ENCODE measurements at regions not wholly inside any gene's neighbourhood (a gene's known extent, or its start where the extent isn't known, plus 50 kb on each side); places are given as distances from the start of the nearest gene placed in this dataset.
"Not testable (repeated sequence)": the region's sequence is repeated elsewhere in the genome, so short reads cannot be mapped to it uniquely, and the experiment has no call there.

- peaks cover 16% of the 10 kb centered on the region for H3K4me1 ChIP-seq (ENCODE audit: insufficient read depth, low read length)
- no peaks in the 10 kb centered on the region for H3K9me3 ChIP-seq (ENCODE audit: control insufficient read depth, insufficient read depth, low read length)
- H3K36me3 ChIP-seq (ENCODE audit: insufficient read depth, low read length) = no peaks in the 10 kb centered on the region
- H3K9ac ChIP-seq (ENCODE audit: low read depth, low read length) = no peak overlapping the region
Measured at GRCh38 chr1:38153066-38153777, 106.6 kb upstream of the POU3F1 start.

DNA sequence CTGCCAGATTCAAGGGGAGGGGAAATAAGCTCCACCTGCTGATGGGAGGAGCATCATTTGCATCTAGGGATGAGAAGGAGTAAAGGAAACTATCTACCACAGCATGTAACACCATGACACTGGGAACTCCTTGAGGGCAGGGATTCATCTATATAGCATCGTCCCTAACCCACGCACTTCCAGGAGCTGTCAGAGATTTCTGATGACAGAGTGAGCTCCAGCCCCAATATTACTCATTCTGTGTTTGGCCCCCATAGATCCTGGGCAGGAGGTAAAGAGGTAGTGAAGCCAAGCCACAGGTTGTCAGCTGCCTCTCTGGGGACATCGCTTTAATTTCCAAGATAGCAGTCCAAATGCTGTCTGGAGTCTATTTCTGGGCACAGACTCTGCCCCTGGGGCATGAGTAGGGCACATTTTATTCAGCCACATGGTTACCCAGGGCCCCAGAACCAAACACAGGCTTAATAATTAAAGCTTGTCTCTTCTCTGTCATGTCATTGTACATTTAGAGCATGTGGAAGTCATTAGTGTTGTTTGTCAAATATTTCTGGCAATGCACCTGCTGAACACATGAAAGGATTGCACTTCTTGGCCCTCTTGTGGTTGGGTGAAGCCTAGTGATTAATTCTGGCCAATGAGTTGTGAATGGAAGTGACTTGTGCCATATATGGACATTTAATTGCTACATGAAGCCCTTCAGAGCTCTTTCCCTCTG is 105.9 kb upstream of the POU3F1 start:
- no peak overlapping the region for H3K9ac ChIP-seq (ENCODE audit: low read depth, low read length)
- H3K4me1 ChIP-seq (ENCODE audit: insufficient read depth, low read length) = peaks cover 16% of the 10 kb centered on the region
- H3K36me3 ChIP-seq (ENCODE audit: insufficient read depth, low read length) = no peaks in the 10 kb centered on the region
- H3K9me3 ChIP-seq (ENCODE audit: control insufficient read depth, insufficient read depth, low read length) = no peaks in the 10 kb centered on the region

- Histone ChIP-seq H3K4me1 (ENCODE audit: insufficient read depth, low read length) (peaks cover 16% of the 10 kb centered on the region), H3K9me3 (ENCODE audit: control insufficient read depth, insufficient read depth, low read length) (no peaks in the 10 kb centered on the region; the same call in 1 of the 2 replicates), H3K9ac (ENCODE audit: low read depth, low read length) (no peak overlapping the region), H3K36me3 (ENCODE audit: insufficient read depth, low read length) (no peaks in the 10 kb centered on the region)
Measured at GRCh38 chr1:38151399-38151798, 104.8 kb upstream of the POU3F1 start.

- not testable (repeated sequence) for H3K36me3 ChIP-seq (ENCODE audit: insufficient read depth, low read length); H3K9me3 ChIP-seq (ENCODE audit: control insufficient read depth, insufficient read depth, low read length); H3K4me1 ChIP-seq (ENCODE audit: insufficient read depth, low read length); H3K9ac ChIP-seq (ENCODE audit: low read depth, low read length)
Measured at GRCh38 chr1:38146079-38146478, 99.5 kb upstream of the POU3F1 start.

- Histone ChIP-seq H3K36me3 (ENCODE audit: insufficient read depth, low read length) (no peaks in the 10 kb centered on the region), H3K4me1 (ENCODE audit: insufficient read depth, low read length) (peaks cover 26% of the 10 kb centered on the region), H3K9me3 (ENCODE audit: control insufficient read depth, insufficient read depth, low read length) (no peaks in the 10 kb centered on the region; the same call in 1 of the 2 replicates), H3K9ac (ENCODE audit: low read depth, low read length) (no peak overlapping the region)
Measured at GRCh38 chr1:38142606-38143005, 96.0 kb upstream of the POU3F1 start.

DNA sequence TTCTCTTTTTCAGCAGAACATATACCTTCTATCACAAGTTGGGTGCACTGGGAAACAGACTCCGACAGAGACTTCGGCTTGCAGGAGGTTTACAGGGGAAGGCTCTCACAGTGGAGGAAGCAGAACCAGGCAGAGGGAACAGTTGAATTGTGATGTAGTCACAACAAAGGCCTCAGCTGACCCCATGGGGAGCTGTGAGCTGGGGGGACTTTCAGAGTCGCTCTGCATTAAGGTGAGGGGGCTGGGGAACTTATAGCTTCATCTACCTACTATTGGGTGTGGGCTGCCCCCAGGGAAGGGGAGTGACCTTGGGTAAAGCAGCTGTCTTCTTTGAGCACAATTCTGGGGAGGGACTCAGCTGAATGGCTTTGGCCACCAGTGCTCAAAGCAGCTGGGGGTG is 94.9 kb upstream of the POU3F1 start:
- H3K36me3 ChIP-seq (ENCODE audit: insufficient read depth, low read length) = no peaks in the 10 kb centered on the region
- peaks cover 26% of the 10 kb centered on the region for H3K4me1 ChIP-seq (ENCODE audit: insufficient read depth, low read length)
- no peaks in the 10 kb centered on the region; the same call in 1 of the 2 replicates for H3K9me3 ChIP-seq (ENCODE audit: control insufficient read depth, insufficient read depth, low read length)

GRCh38 chr1:38139738-38140487 is 93.3 kb upstream of the POU3F1 start:
- Histone ChIP-seq H3K9ac (ENCODE audit: low read depth, low read length) (no peak overlapping the region), H3K4me1 (ENCODE audit: insufficient read depth, low read length) (peaks cover 26% of the 10 kb centered on the region), H3K9me3 (ENCODE audit: control insufficient read depth, insufficient read depth, low read length) (no peaks in the 10 kb centered on the region), H3K36me3 (ENCODE audit: insufficient read depth, low read length) (no peaks in the 10 kb centered on the region)

More for the DNA sequence above, 94.9 kb upstream of the POU3F1 start:
- no peak overlapping the region for H3K9ac ChIP-seq (ENCODE audit: low read depth, low read length)

DNA sequence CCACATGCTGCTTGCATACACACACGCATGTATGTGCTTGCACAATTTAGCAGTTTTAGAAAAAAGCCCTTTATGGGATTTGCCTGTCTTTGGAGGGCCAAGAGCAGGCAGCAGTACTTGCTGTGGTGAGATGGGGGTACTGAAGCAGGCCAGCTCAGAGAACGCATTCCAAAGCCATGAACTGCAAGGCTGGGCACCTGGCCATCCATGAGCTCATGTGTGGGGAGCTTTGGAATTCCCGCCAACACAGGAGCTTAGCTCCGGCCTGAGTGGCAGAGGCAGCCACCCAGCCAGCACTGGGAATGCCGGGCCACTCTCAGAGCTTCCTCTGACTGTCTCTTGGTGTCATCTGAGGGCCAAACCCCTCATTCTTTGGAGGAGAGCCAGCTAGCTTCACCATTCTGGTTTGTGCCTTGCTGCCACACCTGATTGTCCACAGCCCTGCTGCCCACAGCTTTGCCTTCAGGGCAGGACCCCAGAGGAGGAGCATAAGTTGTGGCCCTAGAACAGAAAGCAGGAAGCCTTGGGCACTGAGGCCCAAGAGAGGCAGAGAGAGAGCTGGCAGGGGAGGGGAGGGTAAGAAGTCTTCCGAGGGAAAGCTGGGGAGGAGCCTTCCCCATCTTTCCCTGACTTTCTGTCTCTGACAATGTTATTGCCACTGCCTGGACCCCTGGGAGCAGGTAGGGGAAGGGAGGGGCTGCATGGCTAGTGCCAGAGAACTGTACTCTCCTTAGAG is 92.1 kb upstream of the POU3F1 start:
- H3K9ac ChIP-seq (ENCODE audit: low read depth, low read length) = no peak overlapping the region
- H3K4me1 ChIP-seq (ENCODE audit: insufficient read depth, low read length) = peaks cover 26% of the 10 kb centered on the region
- no peaks in the 10 kb centered on the region for H3K36me3 ChIP-seq (ENCODE audit: insufficient read depth, low read length)
- H3K9me3 ChIP-seq (ENCODE audit: control insufficient read depth, insufficient read depth, low read length) = no peaks in the 10 kb centered on the region

- Histone ChIP-seq H3K9ac (ENCODE audit: low read depth, low read length) (no peak overlapping the region), H3K9me3 (ENCODE audit: control insufficient read depth, insufficient read depth, low read length) (no peaks in the 10 kb centered on the region), H3K36me3 (ENCODE audit: insufficient read depth, low read length) (no peaks in the 10 kb centered on the region), H3K4me1 (ENCODE audit: insufficient read depth, low read length) (peaks cover 26% of the 10 kb centered on the region)
Measured at GRCh38 chr1:38137164-38137563, 90.6 kb upstream of the POU3F1 start.

DNA sequence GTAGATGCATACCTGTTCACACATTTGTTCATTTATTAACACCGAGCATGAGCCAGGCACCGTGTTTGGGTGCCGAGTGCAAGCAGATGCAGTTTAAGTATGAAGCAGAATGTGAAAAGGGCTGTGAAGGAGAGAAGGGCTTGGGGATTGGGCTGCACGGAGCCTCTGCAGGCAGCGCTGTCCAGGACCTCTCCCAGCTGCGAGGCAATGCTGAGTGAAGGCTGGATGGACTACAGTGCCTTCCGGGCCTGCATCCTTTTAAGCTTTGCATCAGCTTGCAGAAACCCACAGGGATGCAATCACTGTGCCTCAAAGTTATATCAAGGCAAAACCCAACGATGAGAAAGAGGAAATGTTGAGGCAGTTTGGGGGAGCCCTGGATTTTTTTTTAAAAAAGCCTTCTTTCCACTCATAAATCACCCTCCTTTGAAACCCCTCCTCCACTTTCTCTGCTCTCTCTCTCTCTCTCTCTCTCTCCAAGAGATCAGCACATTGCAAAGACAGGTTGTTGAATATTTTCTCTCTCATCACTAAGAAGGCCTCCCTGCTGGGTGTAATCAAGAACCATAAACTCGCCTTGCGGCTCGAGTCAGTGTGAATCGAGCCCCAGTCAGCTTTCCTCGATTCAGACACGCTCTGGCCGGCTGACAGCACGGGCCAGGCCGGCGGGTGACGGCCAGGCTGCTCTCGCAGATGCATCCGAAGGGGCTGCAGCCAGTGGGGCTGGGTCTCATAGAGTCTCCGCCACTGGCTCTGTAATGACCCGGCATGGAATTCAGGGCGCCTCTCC is 89.2 kb upstream of the POU3F1 start:
- H3K9me3 ChIP-seq (ENCODE audit: control insufficient read depth, insufficient read depth, low read length) = no peaks in the 10 kb centered on the region
- H3K36me3 ChIP-seq (ENCODE audit: insufficient read depth, low read length) = no peaks in the 10 kb centered on the region
- no peak overlapping the region for H3K9ac ChIP-seq (ENCODE audit: low read depth, low read length)
- peaks cover 19% of the 10 kb centered on the region for H3K4me1 ChIP-seq (ENCODE audit: insufficient read depth, low read length)

GRCh38 chr1:38134294-38134755 is 87.7 kb upstream of the POU3F1 start:
- no peaks in the 10 kb centered on the region for H3K9me3 ChIP-seq (ENCODE audit: control insufficient read depth, insufficient read depth, low read length)
- H3K4me1 ChIP-seq (ENCODE audit: insufficient read depth, low read length) = peaks cover 12% of the 10 kb centered on the region
- no peak overlapping the region for H3K9ac ChIP-seq (ENCODE audit: low read depth, low read length)
- H3K36me3 ChIP-seq (ENCODE audit: insufficient read depth, low read length) = no peaks in the 10 kb centered on the region

GRCh38 chr1:38133756-38134155 is 87.2 kb upstream of the POU3F1 start:
- Histone ChIP-seq H3K4me1 (ENCODE audit: insufficient read depth, low read length) (peaks cover 8% of the 10 kb centered on the region; the same call in 1 of the 2 replicates), H3K36me3 (ENCODE audit: insufficient read depth, low read length) (no peaks in the 10 kb centered on the region), H3K9me3 (ENCODE audit: control insufficient read depth, insufficient read depth, low read length) (no peaks in the 10 kb centered on the region), H3K9ac (ENCODE audit: low read depth, low read length) (no peak overlapping the region)

- Histone ChIP-seq H3K36me3 (ENCODE audit: insufficient read depth, low read length) (no peaks in the 10 kb centered on the region), H3K9me3 (ENCODE audit: control insufficient read depth, insufficient read depth, low read length) (no peaks in the 10 kb centered on the region), H3K9ac (ENCODE audit: low read depth, low read length) (no peak overlapping the region), H3K4me1 (ENCODE audit: insufficient read depth, low read length) (peaks cover 8% of the 10 kb centered on the region; the same call in 1 of the 2 replicates)
Measured at GRCh38 chr1:38133304-38133703, 86.7 kb upstream of the POU3F1 start.

Measured in ES-I3 (cell line).